GM12878 (cell line): ENCODE measurements at regions not wholly inside any gene's neighbourhood (a gene's known extent, or its start where the extent isn't known, plus 50 kb on each side); places are given as distances from the start of the nearest gene placed in this dataset.

Experiments used
- ATAC-seq: fragments of 200-7000 bp; cut with Tn5 transposase; 3 replicates; pipeline ENCODE4 v1.9.1; 2020; ENCODE audit warnings: mild to moderate bottlenecking, moderate library complexity
- BruUV-seq: library from RNA; stranded (reverse); fragments of 400-500 nt; replicated peaks from 2 replicates; lab custom pipeline; 2021; lab: Mats Ljungman, UMichigan
- CTCF ChIA-PET: fragments of 300-600 bp; sonication (Branson Sonifier 250); formaldehyde crosslinking; extraction: SDS; loops from one replicate; lab custom pipeline; 2021; ENCODE audit warnings: inconsistent platforms; lab: Yijun Ruan, JAX
- POLR2A ChIA-PET: fragments of 350-600 bp; formaldehyde crosslinking; extraction: SDS; loops from one replicate; lab custom pipeline; 2021; ENCODE audit warnings: inconsistent platforms; lab: Charles Lee
- RAD21 ChIA-PET: fragments of 300-600 bp; sonication (Branson Sonifier 250); formaldehyde crosslinking; loops from one replicate; lab custom pipeline; 2023; ENCODE audit warnings: antibody characterized with exemption; ENCODE audit not compliant: unreplicated experiment; lab: Charles Lee
- SMC1A ChIA-PET: fragments of 300-600 bp; sonication (Branson Sonifier 250); formaldehyde crosslinking; loops from one replicate; lab custom pipeline; 2023; ENCODE audit not compliant: unreplicated experiment, uncharacterized antibody; lab: Charles Lee
- DNase-seq: peaks from one replicate; pipeline ENCODE4 v3.0.0-alpha.2; 2011; ENCODE audit warnings: low read depth, low spot score
- FAIRE-seq: peaks from 3 replicates; lab custom pipeline; 2011; peaks lifted over from hg19 to GRCh38; lab: Jason Lieb, UNC
- H2AFZ ChIP-seq: 2 replicates; pipeline ENCODE4 v1.6.0; 2011; ENCODE audit warnings: low read depth, low read length, control low read depth; ENCODE audit not compliant: control insufficient read depth
- H3K27ac ChIP-seq: 2 replicates; pipeline ENCODE4 v1.5.1; 2011; ENCODE audit warnings: control low read depth; ENCODE audit not compliant: control insufficient read depth, insufficient read depth
- H3K27me3 ChIP-seq, 2 experiments: replicated peaks in 1 of 2; 2 replicates each; pipeline versions ENCODE4 v1.6.0 to v1.6.1; 2011; ENCODE audit warnings: low read length in 1 of 2; ENCODE audit not compliant: control insufficient read depth in 2 of 2, insufficient read depth in 2 of 2
- H3K36me3 ChIP-seq, 2 experiments: 2 replicates each; pipeline ENCODE4 v1.5.1; 2011; ENCODE audit warnings: low read length in 1 of 2; ENCODE audit not compliant: control insufficient read depth in 2 of 2, insufficient read depth in 2 of 2
- H3K4me1 ChIP-seq: 2 replicates; pipeline ENCODE4 v1.6.1; 2011; ENCODE audit warnings: mild to moderate bottlenecking, low read length, moderate library complexity, mixed read lengths; ENCODE audit not compliant: control insufficient read depth, insufficient read depth
- H3K4me2 ChIP-seq: 2 replicates; pipeline ENCODE4 v1.6.0; 2011; ENCODE audit warnings: control low read depth; ENCODE audit not compliant: control insufficient read depth, insufficient read depth
- H3K4me3 ChIP-seq: fragments of 200-600 bp; sonication (generic); 2 replicates; pipeline ENCODE4 v1.5.1; 2016
- H3K79me2 ChIP-seq: 2 replicates; pipeline ENCODE4 v1.6.0; 2011; ENCODE audit warnings: low read length; ENCODE audit not compliant: control insufficient read depth, insufficient read depth
- H3K9ac ChIP-seq: 2 replicates; pipeline ENCODE4 v1.8.0; 2011; ENCODE audit warnings: low read length, control low read depth, mixed read lengths; ENCODE audit not compliant: control insufficient read depth, insufficient read depth
- H3K9me3 ChIP-seq: replicated peaks from 3 replicates; pipeline ENCODE4 v1.5.1; 2011; ENCODE audit warnings: mild to moderate bottlenecking, low read length; ENCODE audit not compliant: control insufficient read depth, insufficient read depth
- H4K20me1 ChIP-seq: 2 replicates; pipeline ENCODE4 v1.6.0; 2011; ENCODE audit not compliant: control insufficient read depth, insufficient read depth
- BHLHE40 ChIP-seq, 2 experiments: fragments of 450-650 bp in 1 of 2; IDR thresholded peaks; 2 replicates each; pipeline ENCODE4 v1.6.1; 2011 to 2017; ENCODE audit warnings: low read depth in 2 of 2, borderline replicate concordance in 1 of 2, improper control_type of control experiment in 1 of 2, low read length in 1 of 2, mild to moderate bottlenecking in 1 of 2
- CBX3 ChIP-seq: fragments of 200-600 bp; sonication (generic); IDR thresholded peaks from 2 replicates; pipeline ENCODE4 v1.6.1; 2016; ENCODE audit warnings: low read depth, borderline replicate concordance
- FOXK2 ChIP-seq: fragments of 450-650 bp; IDR thresholded peaks from 2 replicates; pipeline ENCODE4 v1.6.1; 2017; ENCODE audit warnings: mild to moderate bottlenecking, moderate library complexity
- IKZF1 ChIP-seq: fragments of 450-650 bp; conservative IDR thresholded peaks from 2 replicates; pipeline ENCODE4 v1.6.1; 2017; ENCODE audit warnings: antibody characterized with exemption, mild to moderate bottlenecking
- IKZF2 ChIP-seq, 2 experiments: fragments of 450-650 bp; IDR thresholded peaks; 2 replicates each; pipeline ENCODE4 v1.6.1; 2017; ENCODE audit warnings: mild to moderate bottlenecking in 2 of 2, moderate library complexity in 2 of 2
- MLLT1 ChIP-seq: fragments of 450-650 bp; IDR thresholded peaks from 2 replicates; pipeline ENCODE4 v1.6.1; 2016; ENCODE audit warnings: mild to moderate bottlenecking
- NBN ChIP-seq: fragments of 450-650 bp; IDR thresholded peaks from 2 replicates; pipeline ENCODE4 v1.6.1; 2016
- NR2F1 ChIP-seq: fragments of 450-650 bp; conservative IDR thresholded peaks from 2 replicates; pipeline ENCODE4 v1.6.1; 2017; ENCODE audit warnings: mild to moderate bottlenecking
- PAX5 ChIP-seq: IDR thresholded peaks from 2 replicates; pipeline ENCODE4 v1.6.1; 2011; ENCODE audit warnings: low read depth, low read length, borderline replicate concordance
- RUNX3 ChIP-seq: IDR thresholded peaks from 2 replicates; pipeline ENCODE4 v1.6.1; 2012; ENCODE audit warnings: low read length, inconsistent platforms
- WGBS: methylation state at CpG from one replicate; pipeline ENCODE4 v1.1.6; 2016; ENCODE audit warnings: low lambda C conversion rate; ENCODE audit not compliant: insufficient replicate concordance, insufficient coverage; ENCODE audit errors: missing lambda C conversion rate; 5-methylcytosine and 5-hydroxymethylcytosine counted together
- in situ Hi-C: fragments of 300-500 bp; cut with MboI; formaldehyde crosslinking; loops from 9 replicates; pipeline ENCODE4 v1.14.3; 2018; ENCODE audit warnings: mixed read lengths
- intact Hi-C: fragments of 100-400 bp; cut with micrococcal nuclease; formaldehyde crosslinking; loops from one replicate; pipeline ENCODE4 v1.14.2; 2022; ENCODE audit not compliant: unreplicated experiment

GRCh38 chr3:124657138-124657537 lies 73.1 kb upstream of the UMPS start:
- H4K20me1 ChIP-seq, result no peaks in the 10 kb centered on the region
- DNase-seq, result no peak
- H3K4me1 ChIP-seq, result peaks cover 13% of the 10 kb centered on the region
- ChIA-PET RAD21 (interaction anchor here (1.6 kb wide), 1 partner anchor 14 kb away, joined by 4 read pairs; no protein-coding TSS in a partner anchor), SMC1A (no interaction called here), CTCF (interaction anchor here (0.9 kb wide), 1 partner anchor 32 kb away, joined by 3 read pairs; no protein-coding TSS in a partner anchor), POLR2A (no interaction called here)
- TF ChIP-seq CBX3, result no peak
- TF ChIP-seq BHLHE40 (IDR thresholded peaks at IDR 0.05; ENCODE audit: borderline replicate concordance in 1 of 2, low read depth in 2 of 2, low read length in 1 of 2), result peak; percentile 19 to 44; a peak in 2 of 4 replicates
- peak; percentile 30; the same call in 1 of the 2 replicates for TF ChIP-seq NR2F1
- TF ChIP-seq RUNX3, result peak; percentile 81
- TF ChIP-seq PAX5, result 0 out of 2 replicates have a peak, but pooled peaks have one; percentile 14
- TF ChIP-seq NBN, result no peak
- TF ChIP-seq IKZF2 (IDR thresholded peaks at IDR 0.05), result peak in 1 of 2 experiments; percentile 31; a peak in 1 of 4 replicates
- TF ChIP-seq FOXK2, result no peak
- TF ChIP-seq MLLT1, result no peak
- no peak for TF ChIP-seq IKZF1
- no peak overlapping the region for H2AFZ ChIP-seq
- no TSS peak for BruUV-seq
- no peaks in the 10 kb centered on the region for H3K79me2 ChIP-seq
- no peaks in the 10 kb centered on the region for H3K36me3 ChIP-seq
- in situ Hi-C loops (no loop called here), intact Hi-C loops (no loop called here)
- ATAC-seq, result peak; percentile 62
- no peak overlapping the region for H3K27ac ChIP-seq
- H3K9me3 ChIP-seq, result no peaks in the 10 kb centered on the region
- FAIRE-seq, result no peak
- no peak overlapping the region for H3K4me3 ChIP-seq
- WGBS, result 23% methylated on average over 4 of the region's 4 CpGs
- H3K9ac ChIP-seq, result no peak overlapping the region
- no peaks in the 10 kb centered on the region for H3K27me3 ChIP-seq
- 0 out of 2 replicates have a peak overlapping the region, but pooled peaks have one; percentile 12 for H3K4me2 ChIP-seq
